NCI-H2107 treated with DMSO at 0.1 percent for 48 hours (cell line): ENCODE measurements at regions not wholly inside any gene's neighbourhood (a gene's known extent, or its start where the extent isn't known, plus 50 kb on each side); places are given as distances from the start of the nearest gene placed in this dataset.

ENCODE experiments used
- DNase-seq: peaks from one replicate; lab custom pipeline; 2025; ENCODE audit not compliant: unreplicated experiment; lab: John Stamatoyannopoulos, UW

GRCh38 chr10:10627414-10627813, 390.3 kb upstream of the CELF2 start:
- no peak for DNase-seq

DNA sequence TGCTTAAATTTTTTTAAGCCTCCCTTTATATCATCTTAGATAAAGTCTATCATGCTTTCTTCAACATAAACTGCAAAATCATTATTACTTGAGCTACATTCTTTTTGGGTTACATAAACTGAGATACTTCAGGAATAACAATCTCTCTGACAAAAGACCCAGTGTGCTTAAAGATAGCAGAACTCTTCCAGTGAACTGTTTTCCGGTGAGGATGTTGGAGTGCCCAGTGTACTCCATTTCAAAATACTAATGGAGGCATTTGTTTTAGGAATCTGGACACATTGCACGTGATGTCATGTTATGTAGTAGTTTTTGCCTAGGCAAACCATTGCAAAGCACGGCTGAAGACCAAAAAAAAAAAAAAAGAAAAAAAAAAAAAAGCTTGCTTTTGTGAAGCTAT, 388.2 kb upstream of the CELF2 start:
- DNase-seq: no peak

- DNase-seq: no peak
Measured at GRCh38 chr10:10630281-10630680, 387.4 kb upstream of the CELF2 start.

- no peak for DNase-seq
Measured at GRCh38 chr10:10630782-10631181, 386.9 kb upstream of the CELF2 start.

GRCh38 chr10:10642189-10642588, 375.5 kb upstream of the CELF2 start:
- DNase-seq: no peak

DNA sequence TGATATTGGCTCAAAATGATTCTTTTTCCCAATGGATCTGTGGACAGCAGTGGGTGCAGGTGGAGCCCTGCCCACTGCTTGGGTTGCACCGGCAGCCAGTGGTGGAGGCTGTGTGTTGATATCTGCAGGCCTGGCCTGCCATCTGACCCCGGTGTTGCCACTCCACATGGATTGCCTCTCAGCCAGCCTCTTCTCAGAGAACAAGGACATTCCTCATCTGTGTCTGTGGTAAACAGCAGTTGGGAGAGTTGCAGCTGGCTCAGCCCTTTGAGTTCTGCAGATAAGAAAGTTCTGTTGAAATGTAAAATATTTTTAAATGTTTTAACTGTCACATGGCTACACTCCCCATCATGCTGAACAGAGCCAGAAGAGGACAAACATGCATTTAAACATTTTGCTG, 374.9 kb upstream of the CELF2 start:
- no peak for DNase-seq

DNA sequence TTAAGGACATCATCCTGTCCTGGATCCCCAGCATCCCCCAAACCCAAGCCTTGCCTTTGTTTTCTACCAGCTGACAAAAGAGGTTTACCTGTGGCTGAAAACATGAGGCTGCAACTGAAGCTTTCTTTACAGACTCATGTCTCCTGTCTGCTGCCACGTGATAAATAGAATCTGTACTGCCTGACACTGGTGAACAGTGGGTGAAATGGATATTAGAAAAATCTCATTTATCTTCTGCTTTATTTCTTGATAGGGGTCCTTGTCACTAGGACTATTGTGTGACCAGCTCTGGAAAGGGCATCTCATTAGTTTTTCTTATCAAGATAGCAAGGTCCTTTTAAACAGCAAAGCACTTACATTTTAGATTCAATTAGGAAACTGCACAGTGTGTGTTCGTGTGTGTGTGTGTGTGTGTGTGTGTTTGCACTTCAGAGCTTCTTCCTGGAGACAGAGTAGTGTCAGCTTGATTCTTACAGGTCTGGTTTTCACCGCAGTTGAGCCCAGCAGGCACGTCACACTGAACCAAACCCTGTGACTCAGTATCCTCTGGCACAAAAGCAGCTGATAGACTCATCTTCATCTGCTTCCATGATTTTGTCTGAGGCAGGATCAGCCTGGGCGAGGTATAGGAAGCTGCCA, 373.5 kb upstream of the CELF2 start:
- no peak for DNase-seq

DNA sequence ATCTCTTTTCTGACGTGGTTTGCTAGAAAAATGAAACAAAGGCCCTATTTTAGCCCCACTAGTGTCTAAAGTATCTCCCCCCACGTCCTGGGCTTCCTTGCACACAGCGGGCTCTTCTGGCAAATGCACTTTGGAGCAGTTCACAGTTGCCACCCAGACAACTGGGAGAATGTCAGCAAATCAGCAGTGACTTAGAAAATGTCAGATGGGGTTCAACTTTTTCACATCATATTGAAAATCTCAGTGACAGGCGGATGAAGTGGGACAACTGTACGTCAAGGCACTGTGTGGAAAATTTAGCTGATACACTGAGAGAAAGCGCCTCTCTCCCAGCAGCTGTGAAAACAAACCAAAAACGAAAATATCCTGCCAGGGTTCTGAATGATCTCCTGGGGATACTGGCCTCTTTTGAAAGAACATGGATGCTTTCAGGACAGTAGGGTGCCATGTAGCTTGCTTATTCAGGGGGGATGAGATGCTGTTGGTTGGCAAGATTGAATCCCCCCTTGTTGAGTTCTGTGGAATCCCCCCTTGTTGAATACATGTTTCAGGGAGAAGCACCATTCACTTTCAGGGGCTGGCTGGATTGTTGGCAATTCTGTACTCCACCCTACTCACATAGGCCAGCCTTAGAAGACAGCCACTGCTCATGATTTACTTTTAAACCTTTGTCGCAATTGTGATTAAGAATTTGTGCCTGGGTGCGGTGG, 372.8 kb upstream of the CELF2 start:
- no peak for DNase-seq

DNA sequence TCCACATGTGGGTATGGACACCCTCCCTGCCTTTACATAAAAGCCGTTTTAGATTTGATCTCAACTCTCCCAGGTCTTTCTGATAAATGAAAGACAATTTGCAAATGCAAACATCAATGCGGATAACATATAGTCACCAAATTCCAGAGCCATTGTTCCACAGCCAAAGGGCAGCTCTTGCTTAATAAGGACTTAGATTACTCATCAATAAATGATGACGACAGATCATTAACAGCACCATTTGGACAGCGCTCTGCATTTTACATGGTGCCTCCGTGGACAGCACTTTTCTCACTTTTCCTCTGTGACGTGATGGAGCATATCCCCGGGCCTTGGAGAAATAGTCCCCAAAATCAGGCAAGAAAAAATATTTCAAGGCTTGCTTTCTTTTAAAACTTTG, 370.3 kb upstream of the CELF2 start:
- DNase-seq: no peak

DNA sequence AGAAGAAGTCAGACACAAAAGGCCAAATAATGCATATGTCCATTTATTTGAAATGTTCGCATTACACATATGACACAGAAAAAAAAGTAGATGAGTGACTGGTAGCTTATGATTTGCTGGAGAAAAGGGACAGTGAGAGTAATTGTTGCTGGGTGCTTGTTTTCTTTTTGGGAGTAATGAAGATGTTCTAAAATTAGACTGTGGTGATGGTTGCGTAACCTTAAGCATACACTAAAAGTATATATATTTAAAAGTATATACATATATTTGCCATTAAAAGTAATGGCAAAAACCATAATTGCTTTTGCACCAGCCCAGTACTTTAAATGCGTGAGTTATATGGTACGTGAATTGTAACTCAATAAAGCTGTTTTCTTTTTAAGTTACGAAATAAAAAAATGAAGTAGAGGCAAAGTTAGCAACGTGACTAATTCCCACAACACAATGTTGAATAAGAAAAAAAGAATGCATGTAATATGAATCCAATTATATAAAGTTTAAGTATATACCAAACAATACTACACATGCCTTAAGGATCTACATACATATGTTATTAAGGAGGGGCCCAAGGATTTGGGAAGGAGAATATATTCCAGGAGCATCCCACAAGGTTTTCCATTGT, 360.4 kb upstream of the CELF2 start:
- DNase-seq: no peak

DNA sequence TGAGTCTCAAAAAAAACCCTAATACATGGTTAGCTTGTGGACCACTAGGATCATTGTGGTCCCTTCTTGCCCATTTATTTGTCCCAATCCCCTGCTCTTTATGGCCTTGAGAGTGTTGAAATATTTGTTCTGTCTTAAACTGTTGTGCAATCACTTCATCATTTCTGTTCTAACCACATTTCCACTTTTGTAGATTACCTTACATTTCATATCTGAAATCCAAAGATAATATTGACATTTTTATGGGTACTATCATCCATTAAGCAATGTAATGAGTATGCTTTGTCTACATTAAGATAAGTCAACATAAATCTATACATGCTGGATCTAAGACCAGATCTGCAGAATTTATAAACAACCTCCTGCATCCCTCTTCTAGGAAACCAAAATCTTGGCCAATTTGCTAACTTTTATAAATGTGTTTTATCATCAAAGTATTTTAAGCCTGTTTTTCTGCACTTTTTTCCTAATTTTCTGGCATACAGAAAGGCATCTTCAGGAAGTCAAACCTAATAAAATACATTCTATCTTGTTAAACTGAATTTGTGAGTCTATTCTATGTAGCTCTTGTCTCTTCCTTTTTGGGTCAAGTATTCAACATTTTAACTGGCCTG, 359.4 kb upstream of the CELF2 start:
- no peak for DNase-seq

- DNase-seq: no peak
Measured at GRCh38 chr10:10660054-10660453, 357.6 kb upstream of the CELF2 start.

- no peak for DNase-seq
Measured at GRCh38 chr10:10661176-10661575, 356.5 kb upstream of the CELF2 start.

GRCh38 chr10:10662716-10663408, 354.8 kb upstream of the CELF2 start:
- DNase-seq: no peak

- DNase-seq: no peak
Measured at GRCh38 chr10:10663622-10664021, 354.1 kb upstream of the CELF2 start.

DNA sequence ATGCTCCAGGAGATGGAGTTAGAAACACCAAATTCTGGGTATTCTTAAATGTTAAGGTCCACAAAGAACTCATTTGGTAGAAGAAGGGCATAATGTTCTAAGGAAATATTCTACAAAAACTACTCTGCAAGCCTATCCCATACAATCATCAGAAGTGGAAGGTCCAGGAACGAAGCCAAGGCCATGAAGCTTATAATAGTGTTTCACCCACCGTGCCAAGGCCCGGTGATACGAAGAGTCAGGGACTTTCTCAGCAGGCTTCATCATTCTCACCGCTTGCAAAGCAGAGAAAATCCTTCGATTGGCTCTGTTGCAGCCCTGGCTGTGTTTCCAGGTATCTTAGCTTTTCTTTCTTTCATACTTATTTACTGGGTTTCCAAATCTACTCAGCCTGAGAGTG, 351.9 kb upstream of the CELF2 start:
- DNase-seq: no peak

GRCh38 chr10:10667466-10667865, 350.2 kb upstream of the CELF2 start:
- no peak for DNase-seq

GRCh38 chr10:10676972-10677371, 340.7 kb upstream of the CELF2 start:
- no peak for DNase-seq

DNA sequence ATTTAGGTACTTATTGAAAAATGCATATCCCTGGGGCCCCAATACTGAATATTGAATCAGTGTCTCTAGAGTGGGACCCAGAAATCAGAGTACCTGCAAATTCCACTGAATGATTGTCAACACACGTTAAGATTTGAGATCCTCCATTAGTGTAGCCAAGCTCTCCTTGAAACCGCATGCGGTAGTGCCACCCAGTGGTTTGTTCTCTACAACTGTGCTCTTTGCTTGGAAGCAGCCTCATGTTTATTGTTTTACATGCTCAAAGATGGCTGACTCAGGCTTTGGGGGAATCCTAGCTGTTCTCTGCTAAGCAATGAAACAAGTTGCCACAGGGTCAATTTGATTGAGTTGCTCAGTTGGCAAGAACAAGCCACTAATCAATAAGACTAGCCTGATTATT, 340.2 kb upstream of the CELF2 start:
- peak; percentile 5 for DNase-seq

GRCh38 chr10:10680496-10680895, 337.2 kb upstream of the CELF2 start:
- no peak for DNase-seq

DNA sequence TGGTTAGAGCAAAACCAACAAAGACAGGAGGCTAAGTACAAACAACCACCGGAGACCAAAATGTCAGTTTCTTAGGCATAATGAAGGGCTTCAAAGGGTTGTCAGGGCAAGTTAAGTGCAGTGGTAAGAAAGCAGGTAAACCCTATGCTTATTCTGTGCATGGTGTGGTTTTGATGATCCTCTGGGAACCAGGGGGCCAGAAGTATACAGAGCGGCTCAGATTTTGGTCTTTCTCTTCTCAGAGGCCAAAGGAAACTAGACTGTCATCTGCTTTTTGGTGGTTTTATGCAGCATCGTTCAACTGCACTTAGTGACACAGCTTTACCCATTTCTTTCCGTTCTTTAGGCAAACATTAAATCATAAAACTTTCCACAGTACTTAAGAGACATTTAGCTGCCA, 332.7 kb upstream of the CELF2 start:
- DNase-seq: no peak

- no peak for DNase-seq
Measured at GRCh38 chr10:10685566-10685965, 332.1 kb upstream of the CELF2 start.
